Body of pancreas (tissue), 4 donors: ENCODE measurements at regions not wholly inside any gene's neighbourhood (a gene's known extent, or its start where the extent isn't known, plus 50 kb on each side); places are given as distances from the start of the nearest gene placed in this dataset.

ENCODE experiments used
- POLR2A ChIP-seq, 3 donors: fragments of 450-650 bp; IDR thresholded peaks; one replicate each; pipeline ENCODE4 v1.6.1; 2016; ENCODE audit warnings: antibody characterized with exemption in 3 of 3, mild to moderate bottlenecking in 2 of 3
- TF ChIP-seq, protein P1 (sequence below), 7 experiments: fragments of 450-650 bp in 4 of 7; fragments of 200-600 bp in 3 of 7; sonication (generic) in 3 of 7; IDR thresholded peaks; one replicate each; pipeline ENCODE4 v1.5.1; 2016 to 2019; ENCODE audit warnings: antibody characterized with exemption in 7 of 7

DNA sequence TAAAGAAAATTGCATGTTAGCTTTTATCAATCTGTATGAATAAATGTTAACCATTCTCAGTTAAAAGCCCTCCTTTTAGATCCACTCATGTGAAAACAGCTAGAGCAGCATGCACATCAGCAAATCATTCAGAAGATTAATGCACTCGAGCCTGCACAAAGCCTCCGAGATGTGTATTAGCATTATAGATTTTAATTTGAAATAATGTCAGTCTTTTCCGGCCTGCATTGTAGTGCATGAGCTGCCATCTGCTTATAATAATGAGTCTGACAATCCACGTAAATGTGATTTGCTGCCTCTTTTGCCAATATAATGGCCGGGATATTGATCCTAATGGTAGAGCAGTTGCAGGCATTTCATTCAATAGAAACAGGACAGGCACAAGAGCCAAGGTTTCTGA, 585.1 kb downstream of the IRX1 start:
- TF ChIP-seq, protein P1, sequence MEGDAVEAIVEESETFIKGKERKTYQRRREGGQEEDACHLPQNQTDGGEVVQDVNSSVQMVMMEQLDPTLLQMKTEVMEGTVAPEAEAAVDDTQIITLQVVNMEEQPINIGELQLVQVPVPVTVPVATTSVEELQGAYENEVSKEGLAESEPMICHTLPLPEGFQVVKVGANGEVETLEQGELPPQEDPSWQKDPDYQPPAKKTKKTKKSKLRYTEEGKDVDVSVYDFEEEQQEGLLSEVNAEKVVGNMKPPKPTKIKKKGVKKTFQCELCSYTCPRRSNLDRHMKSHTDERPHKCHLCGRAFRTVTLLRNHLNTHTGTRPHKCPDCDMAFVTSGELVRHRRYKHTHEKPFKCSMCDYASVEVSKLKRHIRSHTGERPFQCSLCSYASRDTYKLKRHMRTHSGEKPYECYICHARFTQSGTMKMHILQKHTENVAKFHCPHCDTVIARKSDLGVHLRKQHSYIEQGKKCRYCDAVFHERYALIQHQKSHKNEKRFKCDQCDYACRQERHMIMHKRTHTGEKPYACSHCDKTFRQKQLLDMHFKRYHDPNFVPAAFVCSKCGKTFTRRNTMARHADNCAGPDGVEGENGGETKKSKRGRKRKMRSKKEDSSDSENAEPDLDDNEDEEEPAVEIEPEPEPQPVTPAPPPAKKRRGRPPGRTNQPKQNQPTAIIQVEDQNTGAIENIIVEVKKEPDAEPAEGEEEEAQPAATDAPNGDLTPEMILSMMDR (IDR thresholded peaks at IDR 0.05): no peak
- no peak for TF ChIP-seq POLR2A (IDR thresholded peaks at IDR 0.05)
